GM18951 (cell line): ENCODE measurements at regions not wholly inside any gene's neighbourhood (a gene's known extent, or its start where the extent isn't known, plus 50 kb on each side); places are given as distances from the start of the nearest gene placed in this dataset.

Experiments used
- POLR2A ChIP-seq: IDR thresholded peaks from 4 replicates; pipeline ENCODE4 v1.6.1; 2011; ENCODE audit warnings: mild to moderate bottlenecking; ENCODE audit not compliant: insufficient read length, insufficient read depth; ENCODE audit errors: extremely low read depth
- in situ Hi-C: fragments of 300-500 bp; cut with MboI; formaldehyde crosslinking; loops from one replicate; pipeline ENCODE4 v1.12.0; 2022; ENCODE audit warnings: low sequenced_read_pairs, mixed read lengths, inconsistent platforms; ENCODE audit not compliant: unreplicated experiment

DNA sequence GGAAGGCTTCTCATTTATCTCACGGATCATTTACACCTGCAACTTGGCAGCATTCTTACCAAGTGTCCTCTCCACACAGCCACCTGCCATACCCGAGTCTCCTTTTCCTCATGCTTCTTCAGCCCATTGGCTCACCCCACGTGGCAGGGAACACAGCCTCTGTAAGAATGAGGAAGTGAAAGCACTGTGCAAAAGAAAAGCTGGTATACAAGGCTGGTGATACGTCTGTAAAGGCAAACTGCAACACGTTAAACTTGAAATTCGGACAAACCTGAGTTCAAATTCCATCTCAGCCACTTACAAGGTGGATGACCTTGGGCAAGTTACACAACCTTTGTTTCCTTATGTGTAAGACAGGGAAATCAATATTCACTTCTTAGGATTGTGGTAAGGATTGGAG, 164.0 kb upstream of the RASGEF1B start:
- TF ChIP-seq POLR2A = no peak
- in situ Hi-C loops = no loop called here

- in situ Hi-C loops = no loop called here
- no peak for TF ChIP-seq POLR2A
Observed at GRCh38 chr4:81634766-81635549, 163.3 kb upstream of the RASGEF1B start.

- no peak for TF ChIP-seq POLR2A
Observed at GRCh38 chr4:81634165-81634564, 162.5 kb upstream of the RASGEF1B start.

DNA sequence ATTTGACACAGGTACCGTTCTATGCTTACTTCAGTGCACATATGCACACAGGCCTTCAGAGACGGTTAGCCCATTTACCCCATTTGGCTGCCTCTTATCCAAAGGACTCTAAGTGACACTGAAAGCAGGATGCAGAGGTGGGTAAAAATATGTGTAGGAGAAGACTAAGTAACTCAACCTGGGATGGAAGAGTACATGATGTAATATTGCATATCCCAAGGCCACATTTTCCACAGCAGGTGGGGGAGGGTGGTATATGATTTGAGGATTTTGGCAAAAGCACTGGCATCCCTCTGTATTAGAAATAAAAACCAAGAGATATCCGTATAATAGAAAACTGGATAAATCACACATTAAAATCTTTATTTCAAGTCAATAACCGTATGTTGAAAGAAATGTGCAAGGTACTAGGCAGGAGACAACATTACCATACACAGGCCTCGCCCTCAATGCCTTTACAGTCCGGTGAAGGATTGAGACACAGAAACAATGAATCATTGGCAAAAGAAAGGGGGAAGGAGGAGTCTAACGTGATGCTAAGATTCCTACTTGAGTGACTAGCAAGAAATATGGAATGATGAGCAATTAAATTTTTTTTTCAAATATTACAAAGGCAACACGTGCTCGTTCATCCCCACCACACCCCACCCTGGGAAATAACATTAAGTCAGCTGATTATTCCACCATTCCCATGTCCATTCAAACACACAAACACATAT, 161.0 kb upstream of the RASGEF1B start:
- no peak for TF ChIP-seq POLR2A
- in situ Hi-C loops = no loop called here

More at GRCh38 chr4:81634165-81634564, 162.5 kb upstream of the RASGEF1B start:
- in situ Hi-C loops = no loop called here

DNA sequence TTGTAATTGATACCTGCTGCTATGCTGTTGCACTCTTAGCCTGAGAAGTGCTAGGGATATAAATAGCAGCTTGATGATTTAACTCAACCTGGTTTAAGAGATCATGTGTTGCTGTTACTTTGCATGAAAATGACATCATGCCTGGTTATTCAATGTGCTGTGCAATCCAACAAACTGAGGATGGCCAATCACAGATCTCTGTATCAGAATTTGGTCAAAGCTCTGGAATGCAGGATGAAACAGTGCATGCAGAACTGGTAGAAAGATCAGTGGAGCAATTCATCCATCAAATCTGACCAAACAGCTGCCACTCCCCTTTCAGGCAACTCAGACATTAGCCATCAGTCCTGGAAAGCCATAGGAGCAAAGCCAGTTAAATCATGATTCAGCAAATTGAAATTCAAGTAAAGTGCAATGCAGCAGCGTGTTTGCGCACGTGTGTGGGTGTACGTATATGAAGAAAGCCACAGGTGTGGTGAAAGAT, 160.3 kb upstream of the RASGEF1B start:
- in situ Hi-C loops = no loop called here
- no peak for TF ChIP-seq POLR2A

- in situ Hi-C loops = no loop called here
- no peak for TF ChIP-seq POLR2A
Observed at GRCh38 chr4:81629366-81629765, 157.7 kb upstream of the RASGEF1B start.

DNA sequence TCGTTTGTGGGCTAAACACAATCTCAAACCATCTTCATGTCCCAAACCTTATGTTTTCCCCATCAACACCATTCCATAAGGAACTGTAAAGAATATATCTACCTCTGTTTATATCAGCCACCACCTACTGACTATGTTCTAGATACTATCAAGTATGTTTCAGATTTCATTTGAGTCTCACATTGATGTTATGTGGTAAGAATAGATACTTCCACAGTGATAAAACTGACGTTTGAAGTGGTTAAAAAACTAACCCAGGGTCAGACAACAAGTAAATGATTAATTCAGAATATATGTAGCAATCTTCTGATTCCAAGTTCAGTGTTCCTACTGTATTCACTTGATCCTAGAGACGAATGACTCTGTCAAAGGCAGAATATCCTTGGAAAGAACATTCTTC, 156.8 kb upstream of the RASGEF1B start:
- TF ChIP-seq POLR2A = no peak
- in situ Hi-C loops = no loop called here

- in situ Hi-C loops = no loop called here
- no peak for TF ChIP-seq POLR2A
Observed at GRCh38 chr4:81627590-81627989, 155.9 kb upstream of the RASGEF1B start.

GRCh38 chr4:81626851-81627250, 155.1 kb upstream of the RASGEF1B start:
- no peak for TF ChIP-seq POLR2A
- in situ Hi-C loops = no loop called here

GRCh38 chr4:81625422-81626417, 154.0 kb upstream of the RASGEF1B start:
- in situ Hi-C loops = no loop called here
- no peak for TF ChIP-seq POLR2A

GRCh38 chr4:81623434-81623833, 151.7 kb upstream of the RASGEF1B start:
- TF ChIP-seq POLR2A = no peak
- in situ Hi-C loops = no loop called here

DNA sequence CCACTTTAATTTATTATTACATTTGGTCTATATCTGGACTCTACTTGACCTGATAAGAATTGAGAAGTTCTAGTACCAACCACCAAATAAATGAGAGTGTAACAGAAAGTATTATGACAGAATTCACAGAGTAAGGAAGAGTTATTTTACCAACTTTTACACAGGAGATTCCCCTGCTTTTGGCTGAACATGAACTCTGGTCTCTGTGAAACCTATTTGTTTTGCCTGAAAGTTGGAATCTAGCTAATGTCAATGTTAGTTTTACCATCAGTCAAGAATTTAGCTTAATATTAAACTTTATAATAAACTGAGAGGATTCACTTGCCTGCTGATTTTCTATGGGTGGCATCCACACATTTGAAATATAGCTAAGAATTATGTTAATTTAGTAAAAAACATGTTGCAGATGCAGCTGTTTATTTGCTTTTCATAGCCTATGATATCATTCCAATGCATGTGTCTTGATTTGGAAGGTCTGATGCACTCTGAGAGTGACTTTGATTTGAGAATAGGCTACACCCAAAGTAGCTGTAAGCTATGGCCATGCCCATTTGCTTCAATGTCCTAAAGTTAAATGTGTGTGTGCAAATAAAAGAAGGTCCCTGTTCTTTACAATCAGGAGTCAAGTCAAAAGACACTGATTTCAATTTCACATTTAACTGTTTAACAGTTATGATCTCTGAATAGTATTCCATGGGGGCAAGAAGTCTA, 150.9 kb upstream of the RASGEF1B start:
- no peak for TF ChIP-seq POLR2A
- in situ Hi-C loops = no loop called here
